Mesothelial cell of epicardium (in vitro differentiated cells): ENCODE measurements at regions not wholly inside any gene's neighbourhood (a gene's known extent, or its start where the extent isn't known, plus 50 kb on each side); places are given as distances from the start of the nearest gene placed in this dataset.

ENCODE experiments used
- DNase-seq, 2 experiments: peaks; one replicate each; pipeline ENCODE4 v3.0.0; 2021; ENCODE audit warnings: low spot score in 2 of 2; ENCODE audit not compliant: unreplicated experiment in 2 of 2
- H3K27ac Mint-ChIP-seq: 2 replicates; pipeline ENCODE4 v1.8.0; 2021; ENCODE audit warnings: mixed read lengths
- H3K27me3 Mint-ChIP-seq: 2 replicates; pipeline ENCODE4 v1.8.0; 2021; ENCODE audit warnings: low read depth, mixed read lengths
- H3K36me3 Mint-ChIP-seq: 2 replicates; pipeline ENCODE4 v1.8.0; 2021; ENCODE audit warnings: mixed read lengths
- H3K4me1 Mint-ChIP-seq: 2 replicates; pipeline ENCODE4 v1.8.0; 2021; ENCODE audit warnings: mixed read lengths
- H3K4me3 Mint-ChIP-seq: 2 replicates; pipeline ENCODE4 v1.8.0; 2021; ENCODE audit warnings: mild to moderate bottlenecking, moderate library complexity, mixed read lengths
- H3K9me3 Mint-ChIP-seq: 2 replicates; pipeline ENCODE4 v1.8.0; 2021; ENCODE audit warnings: mixed read lengths
- CTCF ChIP-seq: fragments of 200-600 bp; sonication (generic); IDR thresholded peaks from one replicate; pipeline ENCODE4 v1.5.0; 2021; ENCODE audit warnings: antibody characterized with exemption; ENCODE audit not compliant: unreplicated experiment

DNA sequence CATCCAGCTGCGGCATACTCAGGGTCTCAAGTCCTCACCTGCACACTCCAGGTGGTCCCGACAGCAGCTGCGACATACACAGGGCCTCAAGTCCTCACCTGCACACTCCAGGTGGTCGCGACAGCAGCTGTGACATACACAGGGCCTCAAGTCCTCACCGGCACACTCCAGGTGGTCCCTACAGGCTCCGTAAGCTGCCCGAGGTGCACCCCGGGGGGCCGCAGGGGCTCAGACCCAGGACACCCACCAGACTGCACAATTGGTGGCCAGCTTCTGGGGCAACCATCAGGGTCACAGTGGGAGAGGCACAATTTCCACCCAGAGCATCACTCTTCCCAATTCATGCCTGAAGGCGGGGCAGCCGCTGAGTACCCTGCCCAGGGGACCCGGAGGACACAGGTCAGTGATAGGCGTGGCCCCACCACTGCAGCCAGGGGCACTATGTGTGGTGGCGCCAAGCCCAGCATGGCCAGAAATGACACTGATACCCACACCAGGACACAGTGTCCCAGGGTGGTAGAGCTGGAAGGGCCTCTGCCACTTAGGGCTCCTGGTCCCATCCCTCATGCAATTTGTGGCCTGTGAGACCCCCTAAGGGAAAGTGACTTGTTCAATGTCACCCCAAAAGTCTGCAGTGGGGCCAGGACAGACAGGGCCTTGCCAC, 57.5 kb upstream of the ZNF469 start:
- DNase-seq: no peak
- Mint-ChIP-seq H3K27ac (no peak overlapping the region), H3K4me3 (no peak overlapping the region), H3K4me1 (no peaks in the 10 kb centered on the region), H3K9me3 (peaks cover 4% of the 10 kb centered on the region), H3K36me3 (no peaks in the 10 kb centered on the region), H3K27me3 (no peaks in the 10 kb centered on the region)
- TF ChIP-seq CTCF: no peak

GRCh38 chr16:88325976-88326375, 56.8 kb upstream of the ZNF469 start:
- TF ChIP-seq CTCF: no peak
- H3K9me3 Mint-ChIP-seq: peaks cover 4% of the 10 kb centered on the region
- no peaks in the 10 kb centered on the region for H3K4me1 Mint-ChIP-seq
- DNase-seq: no peak
- no peaks in the 10 kb centered on the region for H3K27me3 Mint-ChIP-seq
- no peak overlapping the region for H3K27ac Mint-ChIP-seq
- H3K4me3 Mint-ChIP-seq: no peak overlapping the region
- H3K36me3 Mint-ChIP-seq: no peaks in the 10 kb centered on the region

DNA sequence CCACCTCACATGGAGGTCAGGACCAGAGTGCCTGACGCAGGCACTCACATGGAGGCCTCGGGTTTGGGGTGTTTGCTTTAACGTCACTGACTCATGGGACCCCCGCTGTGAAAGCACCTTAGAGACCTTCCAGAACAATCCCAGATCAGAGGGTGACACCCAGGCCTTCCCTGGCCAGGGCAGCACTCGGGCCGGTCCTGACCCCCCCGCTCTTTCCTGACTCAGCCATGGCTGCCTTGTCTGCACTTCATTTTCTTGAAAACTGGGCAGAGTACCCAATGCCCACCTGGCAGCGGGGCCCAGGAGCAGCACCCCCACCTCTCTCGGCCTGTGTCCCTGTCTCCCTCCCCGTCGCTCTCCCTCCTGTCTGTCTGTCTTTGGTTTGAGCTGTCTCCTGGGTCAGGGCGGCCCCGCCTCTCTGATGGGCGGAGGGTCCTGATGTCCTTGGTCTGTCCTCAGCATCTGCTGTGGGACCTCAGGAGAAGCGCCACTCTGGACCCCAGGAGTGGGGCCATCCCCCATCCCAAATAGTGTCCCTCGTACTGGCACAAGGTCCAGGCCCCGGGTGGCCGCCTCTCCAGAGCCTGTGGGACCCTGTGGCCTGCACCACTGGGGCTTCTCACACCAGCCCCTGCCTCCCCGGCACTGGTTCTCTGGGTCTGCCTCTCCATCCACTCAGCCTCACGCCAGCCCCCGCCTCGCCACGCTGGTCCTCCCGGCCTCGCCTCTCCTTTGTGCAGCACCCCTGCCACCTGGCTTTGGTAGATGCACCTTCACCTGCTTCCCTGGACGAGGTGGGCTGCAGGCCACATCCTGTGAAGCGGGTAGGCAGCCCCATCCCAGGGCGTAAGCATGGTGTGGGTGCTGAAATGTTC, 55.9 kb upstream of the ZNF469 start:
- no peak for TF ChIP-seq CTCF
- Mint-ChIP-seq H3K4me1 (no peaks in the 10 kb centered on the region), H3K27me3 (no peaks in the 10 kb centered on the region), H3K4me3 (no peak overlapping the region), H3K27ac (no peak overlapping the region), H3K9me3 (peaks cover 4% of the 10 kb centered on the region), H3K36me3 (no peaks in the 10 kb centered on the region)
- no peak for DNase-seq

DNA sequence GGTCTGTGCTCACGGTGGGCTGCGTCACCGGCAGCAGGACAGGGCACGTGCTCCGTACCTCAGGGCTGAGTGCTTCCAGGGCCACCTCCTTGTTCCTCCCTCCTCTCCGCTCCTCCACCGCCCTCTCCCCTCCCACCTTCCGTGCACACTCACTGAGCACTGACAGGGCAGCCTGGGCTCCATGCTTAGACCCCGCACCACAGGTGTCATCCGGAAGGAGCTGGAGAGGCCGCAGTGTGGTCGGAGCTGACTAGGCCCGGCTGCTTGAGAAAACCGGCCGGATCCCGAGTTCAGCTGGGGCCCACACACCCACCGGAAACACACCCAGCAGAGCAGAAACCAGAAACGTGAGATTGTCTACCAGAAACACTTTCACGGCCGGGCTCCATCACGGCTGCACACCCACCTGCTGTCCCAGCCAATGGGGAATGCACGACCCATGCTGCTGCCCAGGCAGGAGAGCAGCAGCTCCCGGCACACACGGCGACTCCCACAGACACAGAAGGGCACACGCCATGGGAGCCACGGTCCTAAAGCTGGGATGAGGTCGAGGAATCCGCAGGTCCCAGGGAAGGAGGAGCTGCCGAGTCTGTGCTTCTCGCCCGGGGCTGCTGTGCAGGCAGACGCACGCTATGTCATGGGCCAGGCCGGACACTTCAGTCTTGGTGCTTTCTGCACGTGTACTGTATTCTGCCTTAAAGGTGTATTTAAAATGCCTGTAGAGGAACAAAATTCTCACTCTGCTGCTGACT, 55.0 kb upstream of the ZNF469 start:
- Mint-ChIP-seq H3K4me3 (no peak overlapping the region), H3K27me3 (no peaks in the 10 kb centered on the region)
- TF ChIP-seq CTCF: no peak

GRCh38 chr16:88328313-88328980, 54.3 kb upstream of the ZNF469 start:
- Mint-ChIP-seq H3K27ac (no peak overlapping the region), H3K4me3 (no peak overlapping the region), H3K36me3 (no peaks in the 10 kb centered on the region), H3K9me3 (peaks cover 4% of the 10 kb centered on the region), H3K27me3 (no peaks in the 10 kb centered on the region), H3K4me1 (no peaks in the 10 kb centered on the region)
- TF ChIP-seq CTCF: no peak
- DNase-seq: no peak

More for the DNA sequence above, 55.0 kb upstream of the ZNF469 start:
- Mint-ChIP-seq H3K4me1 (no peaks in the 10 kb centered on the region), H3K27ac (no peak overlapping the region), H3K36me3 (no peaks in the 10 kb centered on the region), H3K9me3 (peaks cover 4% of the 10 kb centered on the region)
- DNase-seq: no peak
